Activated CD4-positive, alpha-beta T cell treated with anti-CD3 and anti-CD28 coated beads, Interleukin-2, amount 10 ng/mL, durations not matched to agents 24 days and 14 days (primary cell): ENCODE measurements at regions not wholly inside any gene's neighbourhood (a gene's known extent, or its start where the extent isn't known, plus 50 kb on each side); places are given as distances from the start of the nearest gene placed in this dataset.

Source experiments
- DNase-seq: peaks from one replicate; pipeline ENCODE4 v3.0.0; 2022
- H3K27ac Mint-ChIP-seq: one replicate; pipeline ENCODE4 v1.8.0; 2022; ENCODE audit warnings: mild to moderate bottlenecking, mixed read lengths
- H3K27me3 Mint-ChIP-seq: one replicate; pipeline ENCODE4 v1.8.0; 2022; ENCODE audit warnings: mixed read lengths
- H3K36me3 Mint-ChIP-seq: one replicate; pipeline ENCODE4 v1.8.0; 2022; ENCODE audit warnings: low read depth, mild to moderate bottlenecking, mixed read lengths
- H3K4me1 Mint-ChIP-seq: one replicate; pipeline ENCODE4 v1.8.0; 2021; ENCODE audit warnings: mixed read lengths
- H3K4me3 Mint-ChIP-seq: one replicate; pipeline ENCODE4 v1.8.0; 2022; ENCODE audit warnings: mild to moderate bottlenecking, moderate library complexity, mixed read lengths
- H3K9me3 Mint-ChIP-seq: one replicate; pipeline ENCODE4 v1.8.0; 2021; ENCODE audit warnings: mixed read lengths
- intact Hi-C: fragments of 100-400 bp; cut with micrococcal nuclease; formaldehyde crosslinking; loops from one replicate; pipeline ENCODE4 v1.15.1; 2023

- no peaks in the 10 kb centered on the region for H3K9me3 Mint-ChIP-seq
- no peaks in the 10 kb centered on the region for H3K4me1 Mint-ChIP-seq
- H3K27ac Mint-ChIP-seq, result no peak overlapping the region
- no peaks in the 10 kb centered on the region for H3K27me3 Mint-ChIP-seq
- intact Hi-C loops, result no loop called here
- DNase-seq, result no peak
- H3K4me3 Mint-ChIP-seq, result no peak overlapping the region
- no peaks in the 10 kb centered on the region for H3K36me3 Mint-ChIP-seq
Observed at GRCh38 chr18:27685807-27686412, 491.0 kb downstream of the CDH2 start.

GRCh38 chr18:27685091-27685490 is 491.8 kb downstream of the CDH2 start:
- intact Hi-C loops, result no loop called here
- Mint-ChIP-seq H3K4me1 (no peaks in the 10 kb centered on the region), H3K4me3 (no peak overlapping the region)

GRCh38 chr18:27674411-27674810 is 489.3 kb upstream of the CHST9 start:
- Mint-ChIP-seq H3K4me1 (no peaks in the 10 kb centered on the region), H3K27ac (no peak overlapping the region), H3K27me3 (no peaks in the 10 kb centered on the region), H3K36me3 (no peaks in the 10 kb centered on the region), H3K4me3 (no peak overlapping the region), H3K9me3 (peaks cover 13% of the 10 kb centered on the region)
- no peak for DNase-seq
- intact Hi-C loops, result no loop called here

More at GRCh38 chr18:27685091-27685490, 491.8 kb downstream of the CDH2 start:
- no peak for DNase-seq
- Mint-ChIP-seq H3K36me3 (no peaks in the 10 kb centered on the region), H3K9me3 (no peaks in the 10 kb centered on the region), H3K27me3 (no peaks in the 10 kb centered on the region), H3K27ac (no peak overlapping the region)

- H3K27me3 Mint-ChIP-seq, result no peaks in the 10 kb centered on the region
- peaks cover 13% of the 10 kb centered on the region for H3K9me3 Mint-ChIP-seq
- no peak overlapping the region for H3K27ac Mint-ChIP-seq
- H3K36me3 Mint-ChIP-seq, result no peaks in the 10 kb centered on the region
- DNase-seq, result no peak
- H3K4me1 Mint-ChIP-seq, result no peaks in the 10 kb centered on the region
- H3K4me3 Mint-ChIP-seq, result no peak overlapping the region
- intact Hi-C loops, result no loop called here
Observed at GRCh38 chr18:27673861-27674260, 488.8 kb upstream of the CHST9 start.

GRCh38 chr18:27668158-27668557 is 483.1 kb upstream of the CHST9 start:
- no peaks in the 10 kb centered on the region for H3K36me3 Mint-ChIP-seq
- H3K27me3 Mint-ChIP-seq, result no peaks in the 10 kb centered on the region
- H3K27ac Mint-ChIP-seq, result no peak overlapping the region
- H3K4me3 Mint-ChIP-seq, result no peak overlapping the region
- intact Hi-C loops, result no loop called here
- DNase-seq, result no peak
- H3K4me1 Mint-ChIP-seq, result no peaks in the 10 kb centered on the region
- H3K9me3 Mint-ChIP-seq, result peaks cover 6% of the 10 kb centered on the region

- Mint-ChIP-seq H3K27ac (no peak overlapping the region), H3K9me3 (peaks cover 4% of the 10 kb centered on the region), H3K4me3 (no peak overlapping the region), H3K4me1 (no peaks in the 10 kb centered on the region), H3K27me3 (no peaks in the 10 kb centered on the region), H3K36me3 (no peaks in the 10 kb centered on the region)
- intact Hi-C loops, result no loop called here
- no peak for DNase-seq
Observed at GRCh38 chr18:27667064-27667463, 482.0 kb upstream of the CHST9 start.

GRCh38 chr18:27666016-27666415 is 480.9 kb upstream of the CHST9 start:
- H3K27me3 Mint-ChIP-seq, result no peaks in the 10 kb centered on the region
- intact Hi-C loops, result no loop called here
- no peak overlapping the region for H3K4me3 Mint-ChIP-seq

GRCh38 chr18:27665264-27665799 is 480.2 kb upstream of the CHST9 start:
- H3K9me3 Mint-ChIP-seq, result peaks cover 4% of the 10 kb centered on the region
- no peak overlapping the region for H3K4me3 Mint-ChIP-seq
- no peaks in the 10 kb centered on the region for H3K36me3 Mint-ChIP-seq
- intact Hi-C loops, result no loop called here
- no peak for DNase-seq
- no peaks in the 10 kb centered on the region for H3K4me1 Mint-ChIP-seq
- H3K27ac Mint-ChIP-seq, result no peak overlapping the region
- no peaks in the 10 kb centered on the region for H3K27me3 Mint-ChIP-seq

More at GRCh38 chr18:27666016-27666415, 480.9 kb upstream of the CHST9 start:
- Mint-ChIP-seq H3K36me3 (no peaks in the 10 kb centered on the region), H3K27ac (no peak overlapping the region), H3K4me1 (no peaks in the 10 kb centered on the region), H3K9me3 (peaks cover 4% of the 10 kb centered on the region)
- DNase-seq, result no peak

GRCh38 chr18:27662949-27663348 is 477.8 kb upstream of the CHST9 start:
- Mint-ChIP-seq H3K27ac (no peak overlapping the region), H3K4me1 (no peaks in the 10 kb centered on the region), H3K9me3 (peaks cover 4% of the 10 kb centered on the region), H3K27me3 (no peaks in the 10 kb centered on the region), H3K4me3 (no peak overlapping the region), H3K36me3 (no peaks in the 10 kb centered on the region)
- intact Hi-C loops, result no loop called here
- DNase-seq, result no peak

GRCh38 chr18:27662537-27662936 is 477.4 kb upstream of the CHST9 start:
- intact Hi-C loops, result no loop called here
- H3K36me3 Mint-ChIP-seq, result no peaks in the 10 kb centered on the region
- H3K27me3 Mint-ChIP-seq, result no peaks in the 10 kb centered on the region
- DNase-seq, result no peak
- H3K27ac Mint-ChIP-seq, result no peak overlapping the region
- H3K4me3 Mint-ChIP-seq, result no peak overlapping the region
- H3K9me3 Mint-ChIP-seq, result peaks cover 4% of the 10 kb centered on the region
- no peaks in the 10 kb centered on the region for H3K4me1 Mint-ChIP-seq

- Mint-ChIP-seq H3K9me3 (peaks cover 4% of the 10 kb centered on the region), H3K27ac (no peak overlapping the region), H3K4me3 (no peak overlapping the region), H3K36me3 (no peaks in the 10 kb centered on the region), H3K4me1 (no peaks in the 10 kb centered on the region), H3K27me3 (no peaks in the 10 kb centered on the region)
- intact Hi-C loops, result no loop called here
- no peak for DNase-seq
Observed at GRCh38 chr18:27661320-27662018, 476.4 kb upstream of the CHST9 start.

- no peaks in the 10 kb centered on the region for H3K9me3 Mint-ChIP-seq
- no peak overlapping the region for H3K4me3 Mint-ChIP-seq
- no peak for DNase-seq
- H3K36me3 Mint-ChIP-seq, result no peaks in the 10 kb centered on the region
- H3K27me3 Mint-ChIP-seq, result no peaks in the 10 kb centered on the region
- intact Hi-C loops, result no loop called here
- no peak overlapping the region for H3K27ac Mint-ChIP-seq
- no peaks in the 10 kb centered on the region for H3K4me1 Mint-ChIP-seq
Observed at GRCh38 chr18:27656905-27657304, 471.8 kb upstream of the CHST9 start.

GRCh38 chr18:27656167-27656778 is 471.2 kb upstream of the CHST9 start:
- intact Hi-C loops, result no loop called here

GRCh38 chr18:27653247-27653646 is 468.1 kb upstream of the CHST9 start:
- no peaks in the 10 kb centered on the region for H3K4me1 Mint-ChIP-seq

More at GRCh38 chr18:27656167-27656778, 471.2 kb upstream of the CHST9 start:
- no peak overlapping the region for H3K4me3 Mint-ChIP-seq
- no peaks in the 10 kb centered on the region for H3K27me3 Mint-ChIP-seq
- H3K9me3 Mint-ChIP-seq, result no peaks in the 10 kb centered on the region
- no peaks in the 10 kb centered on the region for H3K36me3 Mint-ChIP-seq
- DNase-seq, result no peak
- H3K27ac Mint-ChIP-seq, result no peak overlapping the region
- H3K4me1 Mint-ChIP-seq, result no peaks in the 10 kb centered on the region

More at GRCh38 chr18:27653247-27653646, 468.1 kb upstream of the CHST9 start:
- intact Hi-C loops, result no loop called here
- H3K27ac Mint-ChIP-seq, result no peak overlapping the region
- no peaks in the 10 kb centered on the region for H3K9me3 Mint-ChIP-seq
- H3K27me3 Mint-ChIP-seq, result no peaks in the 10 kb centered on the region
- DNase-seq, result no peak
- H3K4me3 Mint-ChIP-seq, result no peak overlapping the region
- H3K36me3 Mint-ChIP-seq, result no peaks in the 10 kb centered on the region
